Activated T-cell treated with anti-CD3 and anti-CD28 coated beads for 1 hour (primary cell): ENCODE measurements at regions not wholly inside any gene's neighbourhood (a gene's known extent, or its start where the extent isn't known, plus 50 kb on each side); places are given as distances from the start of the nearest gene placed in this dataset.

Experiments
- DNase-seq: peaks from one replicate; pipeline ENCODE4 v3.0.0-alpha.2; 2020; ENCODE audit warnings: low read depth

DNA sequence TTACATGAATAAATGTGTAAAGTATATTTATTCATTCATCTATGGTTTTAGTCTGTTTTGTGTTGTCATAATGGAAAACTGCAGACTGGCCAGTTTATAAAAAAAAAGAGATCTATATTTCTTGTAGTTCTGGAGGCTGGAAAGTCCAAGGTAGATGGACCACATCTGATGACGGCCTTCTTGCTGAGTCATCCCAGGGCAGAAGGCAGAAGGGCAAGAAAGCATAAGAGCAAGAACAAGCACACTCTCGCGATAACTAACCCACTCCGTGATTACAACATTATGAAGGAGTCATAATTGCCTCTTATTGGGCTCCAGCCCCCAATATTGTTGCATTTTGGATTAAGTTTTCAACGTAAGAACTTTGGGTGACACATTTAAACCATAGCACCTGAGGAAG is 180.4 kb upstream of the DAB2 start:
- DNase-seq, result no peak

DNA sequence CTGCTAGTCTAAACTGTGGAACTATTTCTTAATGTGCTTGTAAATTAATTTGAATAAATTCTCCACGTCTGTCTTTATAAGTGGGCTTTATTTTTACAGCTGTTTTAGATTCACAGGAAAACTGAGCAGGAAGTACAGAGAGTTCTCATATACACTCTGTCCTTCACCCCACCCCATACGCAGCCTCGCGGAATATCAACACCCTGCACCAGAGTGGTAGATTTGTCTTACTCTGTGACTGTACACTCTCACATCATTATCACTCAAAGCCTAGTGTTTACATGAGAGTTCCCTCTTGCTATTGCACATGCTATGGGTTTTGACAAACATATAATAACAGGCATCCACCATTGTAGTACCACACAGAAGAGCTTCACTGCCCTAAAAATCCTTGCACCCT is 179.7 kb upstream of the DAB2 start:
- no peak for DNase-seq

DNA sequence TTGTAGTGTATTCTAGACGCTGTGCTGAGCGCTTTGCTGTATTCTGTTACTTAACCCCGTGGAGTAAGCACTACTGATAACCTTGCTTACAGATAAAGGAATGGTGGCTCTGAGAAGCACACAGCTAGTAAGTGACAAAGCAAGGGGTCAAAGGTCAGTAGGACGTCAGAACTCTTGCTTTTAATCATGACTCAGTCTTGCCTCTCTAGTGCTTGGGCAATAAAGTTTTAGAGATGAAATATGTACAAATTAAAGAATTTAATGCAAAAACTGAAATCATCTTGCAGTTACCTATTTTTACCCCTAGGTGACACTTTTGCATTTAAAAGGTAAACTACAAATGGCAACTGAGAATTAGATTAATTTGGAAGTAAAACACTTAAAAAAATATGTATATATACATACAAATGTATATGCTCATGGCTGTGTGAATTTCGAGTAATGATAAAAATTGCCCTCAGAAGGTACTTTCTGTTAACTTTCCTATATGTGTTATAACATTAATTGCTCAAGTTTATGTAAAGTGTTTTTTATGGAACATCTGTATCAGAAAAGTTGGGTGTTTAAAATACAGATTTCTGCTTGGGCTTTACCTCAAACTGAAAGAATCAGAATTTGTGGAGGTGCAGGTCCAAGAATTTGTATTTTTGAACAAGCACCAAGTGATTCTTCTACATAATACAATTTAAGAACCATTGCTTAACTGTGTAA is 175.1 kb upstream of the DAB2 start:
- DNase-seq, result no peak

DNA sequence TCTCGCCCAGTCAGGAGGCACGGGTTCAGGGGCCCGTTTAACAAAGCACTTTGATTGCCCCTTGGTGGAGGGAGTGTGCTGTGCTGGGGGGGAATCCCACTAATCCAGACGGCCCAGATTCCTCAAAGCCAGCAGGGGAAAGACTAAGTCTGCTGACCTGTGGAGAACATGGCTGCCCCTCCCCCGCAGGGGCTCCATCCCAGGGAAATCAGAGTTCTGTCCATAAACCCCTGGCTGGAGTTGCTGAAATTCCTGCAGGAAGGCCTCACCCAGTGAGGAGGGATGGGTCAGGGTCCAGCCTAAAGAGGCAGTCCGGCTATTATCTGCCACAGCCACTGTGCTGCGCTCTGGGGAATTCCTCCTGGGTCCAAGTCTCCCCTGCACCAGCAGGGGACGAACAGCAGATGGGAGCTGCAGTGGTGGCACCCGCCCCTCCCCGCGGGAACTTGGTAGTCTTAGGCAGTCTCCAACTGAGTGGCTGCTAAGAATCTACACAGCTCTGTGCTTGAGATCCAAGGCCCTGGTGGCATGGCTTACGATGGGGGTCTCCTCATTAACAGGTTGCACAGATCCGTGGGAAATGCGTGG is 174.0 kb upstream of the DAB2 start:
- DNase-seq, result no peak

DNA sequence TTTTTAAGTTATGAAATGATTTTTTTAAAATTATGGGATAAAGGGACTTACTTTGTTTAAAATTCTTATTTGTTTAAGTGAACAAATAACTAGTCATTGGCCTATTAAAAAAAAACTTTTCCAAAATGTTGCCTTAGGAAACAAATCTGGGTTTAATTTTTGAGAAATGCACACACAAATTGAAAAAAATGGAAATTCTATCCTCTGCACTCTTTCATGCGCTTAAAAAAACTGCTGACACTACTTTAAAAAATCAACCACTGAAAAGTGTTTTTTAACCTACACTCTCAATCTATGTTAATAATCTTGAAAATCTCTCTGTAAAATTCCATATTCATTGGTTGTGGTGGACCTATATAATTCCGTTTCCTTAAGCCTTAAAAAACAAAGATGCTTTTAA is 163.4 kb upstream of the DAB2 start:
- no peak for DNase-seq

DNA sequence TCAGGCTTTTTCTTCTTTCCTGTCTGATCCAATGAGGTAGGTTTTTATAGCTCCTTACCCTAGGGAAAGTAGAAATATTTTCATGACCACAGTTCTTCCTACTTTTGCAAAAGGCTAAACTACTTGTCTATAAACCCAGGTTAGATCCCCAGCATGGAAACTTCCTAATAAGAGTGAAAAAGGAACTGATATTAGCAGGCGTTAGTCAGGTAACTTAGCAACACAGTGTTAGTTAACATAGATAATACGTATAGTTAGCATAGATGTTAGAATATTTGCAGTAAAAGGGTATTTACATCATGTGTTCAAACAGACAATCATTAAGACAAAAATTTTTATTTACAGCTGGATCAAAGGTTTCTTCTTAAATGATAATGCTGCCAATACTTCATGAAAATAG is 162.9 kb upstream of the DAB2 start:
- DNase-seq, result no peak

DNA sequence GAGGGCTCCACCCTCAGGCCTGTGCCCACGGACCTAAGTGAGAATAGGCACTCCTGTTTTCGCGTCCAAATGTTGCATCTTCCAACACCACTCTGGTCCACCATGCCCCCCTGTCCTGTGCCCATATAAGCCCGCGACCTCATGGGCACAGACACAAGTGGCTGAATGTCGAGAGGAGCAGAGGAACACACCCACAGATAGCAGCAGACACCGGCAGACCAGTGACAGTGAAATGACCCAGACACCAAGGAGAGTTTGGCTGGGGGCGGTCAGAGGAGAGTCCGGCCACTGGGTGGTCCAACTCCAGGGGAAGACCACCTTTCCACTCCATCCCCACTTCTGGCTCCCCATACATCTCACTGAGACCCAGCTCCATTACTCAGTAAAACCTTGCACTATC is 161.4 kb upstream of the DAB2 start:
- DNase-seq, result no peak

DNA sequence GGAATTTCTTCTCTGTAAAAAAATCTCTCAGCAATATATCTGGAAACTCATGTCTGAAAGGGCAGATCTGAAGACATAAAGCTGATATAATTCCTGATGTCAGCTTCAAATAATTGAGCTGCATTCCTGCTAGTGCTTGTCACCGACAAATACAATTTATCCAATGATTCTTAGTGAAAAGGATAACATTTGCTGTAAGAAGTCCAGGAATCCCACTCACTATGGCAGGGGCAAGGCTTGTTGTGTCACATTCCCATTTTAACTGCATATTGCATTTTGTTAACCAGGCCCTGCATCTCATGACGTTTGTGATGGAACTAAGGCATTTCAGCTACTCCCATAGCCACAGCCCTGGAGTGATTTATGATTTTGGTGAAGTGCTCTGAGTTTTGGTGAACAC is 160.1 kb upstream of the DAB2 start:
- DNase-seq, result no peak

DNA sequence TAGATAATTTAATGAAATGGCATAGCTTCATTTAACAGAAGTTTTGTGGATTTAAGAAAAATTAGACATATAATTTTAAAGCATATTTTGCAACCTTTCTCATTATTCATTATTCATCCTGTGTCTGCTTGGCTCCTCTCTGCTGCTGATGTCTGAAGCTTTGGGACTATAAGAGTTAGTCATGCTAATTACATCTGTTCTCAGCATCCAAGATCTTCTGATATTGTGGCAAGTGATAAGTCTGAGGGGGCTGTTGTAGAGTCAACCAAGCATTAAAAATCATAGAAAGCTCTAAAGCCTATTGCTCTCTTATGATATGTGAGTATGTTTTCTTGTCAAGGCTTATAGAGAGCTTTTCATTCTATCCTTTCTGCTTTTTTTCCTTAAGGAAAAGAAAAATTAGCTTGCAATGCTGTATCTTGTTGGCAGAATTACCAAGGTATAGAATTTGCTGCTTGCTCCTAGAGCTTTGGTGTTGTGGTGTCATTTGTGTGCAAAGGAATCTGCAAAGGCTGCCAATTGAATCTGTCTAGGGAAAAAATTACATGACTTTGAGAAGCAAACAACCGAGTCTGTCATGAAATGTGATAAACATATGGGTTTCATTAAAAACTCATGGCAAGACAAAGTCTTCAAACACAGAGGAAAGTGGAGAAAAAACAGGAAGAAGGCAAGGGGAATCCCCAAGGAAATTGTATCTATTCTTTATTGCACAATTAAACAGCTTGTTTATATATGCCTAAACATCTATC is 156.1 kb upstream of the DAB2 start:
- DNase-seq, result no peak

DNA sequence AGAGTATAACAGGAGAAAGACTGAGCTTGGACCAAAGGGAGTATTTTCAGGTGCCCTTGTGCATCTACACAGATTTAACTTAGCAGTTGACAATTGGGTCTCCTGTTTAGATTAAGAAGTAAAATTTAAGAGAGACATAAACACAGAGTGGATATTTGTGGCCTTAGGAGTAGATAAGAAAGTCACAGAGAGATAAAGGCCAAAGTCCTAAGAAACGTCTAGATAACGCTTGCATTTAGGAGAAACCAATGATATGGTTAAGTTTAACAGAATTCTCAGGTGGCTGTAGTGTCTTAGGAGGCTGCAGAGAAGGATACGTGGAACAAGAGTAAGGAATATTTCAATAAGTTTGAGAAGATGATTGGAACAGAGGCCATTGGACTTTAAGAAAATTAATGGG is 155.0 kb upstream of the DAB2 start:
- DNase-seq, result no peak

DNA sequence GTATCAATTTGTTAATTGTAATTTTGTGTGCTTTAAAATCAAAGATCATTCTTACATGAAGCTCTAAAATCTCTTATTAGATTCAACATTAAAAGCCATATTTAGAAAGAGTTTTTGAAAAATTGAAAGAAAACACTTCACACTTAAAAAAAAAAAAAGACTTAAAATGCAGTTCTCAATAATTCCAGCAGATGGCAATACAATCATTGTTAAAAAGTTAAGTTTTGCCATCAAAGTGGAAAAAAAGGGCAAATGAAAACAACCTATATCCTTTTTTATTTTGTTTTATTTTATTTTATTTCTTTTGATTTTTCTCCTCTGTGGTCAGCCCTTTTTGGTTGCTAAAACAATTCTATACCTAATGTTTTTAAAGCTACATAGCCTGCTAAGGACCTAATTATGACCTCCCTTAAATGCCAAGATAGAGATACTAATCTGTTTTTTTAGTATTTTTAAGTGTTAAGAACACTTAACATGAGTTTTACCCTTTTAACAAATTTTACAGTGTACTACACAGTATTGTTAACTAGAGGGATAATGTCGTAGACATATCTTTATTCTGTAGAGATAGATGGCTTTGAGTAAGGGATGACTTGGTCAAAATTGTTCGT is 154.2 kb upstream of the DAB2 start:
- no peak for DNase-seq

DNA sequence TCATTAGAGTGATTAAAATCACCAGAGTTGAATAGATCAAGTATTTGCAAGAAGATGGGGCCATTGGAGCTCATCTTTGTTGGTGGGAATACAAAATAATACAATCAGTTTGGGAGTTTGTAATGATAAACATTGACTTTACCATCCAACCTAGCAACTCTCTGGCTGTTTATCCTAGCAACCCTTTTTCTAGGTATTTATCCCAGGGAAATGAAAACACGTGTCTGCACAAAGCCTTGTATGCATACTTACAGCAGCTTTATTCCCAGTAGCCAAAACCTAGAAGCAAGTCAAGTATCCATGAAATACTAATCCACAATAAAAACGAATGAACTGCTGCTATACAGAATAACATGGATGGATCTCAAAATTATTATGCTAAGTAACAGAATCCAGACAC is 152.7 kb upstream of the DAB2 start:
- DNase-seq, result no peak

DNA sequence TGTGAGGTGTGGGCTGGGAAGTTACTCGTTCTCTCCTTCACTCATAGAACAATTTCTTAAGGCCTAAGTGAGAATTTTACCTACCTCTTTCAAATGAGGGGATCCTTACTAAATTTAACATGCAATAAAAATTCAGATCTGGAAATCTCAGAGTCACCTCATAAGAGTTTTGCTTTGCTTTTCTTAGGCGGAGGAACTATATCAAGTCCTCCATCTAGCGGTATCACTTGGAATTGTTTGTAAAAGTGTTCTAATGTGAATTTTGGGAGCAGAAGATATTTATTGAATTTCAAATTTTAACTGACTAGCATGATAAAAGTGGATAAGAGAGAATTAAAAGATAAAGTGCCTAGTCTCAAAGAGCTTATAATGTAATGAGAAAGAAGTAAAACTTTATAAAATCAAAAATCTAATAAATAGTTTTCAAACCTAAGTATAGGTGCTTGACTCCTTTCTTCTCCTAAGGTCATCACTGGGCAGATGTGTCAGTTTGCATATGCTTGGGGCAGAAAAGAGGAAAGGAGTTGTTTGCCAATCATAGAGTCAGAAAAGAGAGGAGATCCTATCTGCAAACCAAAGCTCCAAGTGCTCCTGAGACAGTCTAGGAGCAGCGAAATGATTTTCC is 145.7 kb upstream of the DAB2 start:
- DNase-seq, result no peak

DNA sequence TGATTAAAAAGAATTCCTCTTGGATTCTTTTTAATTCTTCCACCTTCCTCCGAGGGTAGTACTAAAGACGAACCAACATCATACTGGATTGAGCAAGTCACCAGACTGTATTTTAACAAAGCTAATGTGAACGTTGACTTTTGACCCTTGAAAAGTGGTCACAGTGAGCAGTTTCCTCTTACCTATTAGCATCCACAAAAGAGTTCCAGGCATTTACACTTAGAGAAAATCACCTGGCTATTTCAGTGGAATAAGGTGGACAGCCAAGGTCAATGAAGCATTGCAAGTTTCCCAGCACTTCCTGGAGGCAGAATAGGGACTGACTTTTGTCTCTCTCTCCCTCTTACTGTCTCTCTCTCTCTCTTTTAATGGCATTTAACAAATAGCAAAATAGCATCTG is 145.1 kb upstream of the DAB2 start:
- no peak for DNase-seq

DNA sequence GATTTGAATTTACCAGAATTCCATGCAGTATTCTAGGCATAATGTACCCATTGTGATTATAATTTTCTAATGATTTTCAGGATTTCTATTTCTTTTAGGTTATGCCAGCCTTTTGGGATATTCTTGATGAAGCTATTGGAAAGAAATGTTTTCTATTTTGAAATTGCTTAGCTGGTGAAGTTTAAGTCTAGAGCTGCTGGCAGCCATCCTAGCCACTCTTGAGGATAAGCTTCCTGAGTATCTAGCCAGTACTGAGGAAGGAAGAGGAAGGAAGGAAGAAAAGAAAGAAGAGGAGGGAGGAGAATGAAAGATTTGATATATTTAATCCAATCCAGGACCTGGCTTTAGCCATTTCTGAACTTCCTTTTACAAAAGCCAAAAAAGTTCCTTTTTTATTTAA is 142.1 kb upstream of the DAB2 start:
- DNase-seq, result no peak

DNA sequence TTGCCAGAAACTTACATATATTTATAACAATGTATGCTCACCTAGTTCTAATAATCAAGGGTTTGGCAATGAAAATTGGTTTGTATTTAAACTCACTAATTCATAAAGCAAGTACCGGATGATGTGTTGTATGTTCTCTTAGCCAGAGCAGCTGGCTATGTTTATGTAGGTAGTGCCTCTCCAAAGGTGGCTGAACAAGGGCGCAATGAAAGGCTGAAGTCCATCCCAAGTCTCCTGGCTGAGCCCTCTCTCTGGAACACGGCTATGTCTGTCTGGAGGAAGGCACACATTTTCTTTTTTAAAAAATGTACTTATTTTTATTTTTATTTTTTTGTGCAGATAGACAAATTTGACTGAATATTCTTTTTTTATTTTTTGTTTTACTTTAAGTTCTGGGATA is 141.2 kb upstream of the DAB2 start:
- DNase-seq, result no peak

DNA sequence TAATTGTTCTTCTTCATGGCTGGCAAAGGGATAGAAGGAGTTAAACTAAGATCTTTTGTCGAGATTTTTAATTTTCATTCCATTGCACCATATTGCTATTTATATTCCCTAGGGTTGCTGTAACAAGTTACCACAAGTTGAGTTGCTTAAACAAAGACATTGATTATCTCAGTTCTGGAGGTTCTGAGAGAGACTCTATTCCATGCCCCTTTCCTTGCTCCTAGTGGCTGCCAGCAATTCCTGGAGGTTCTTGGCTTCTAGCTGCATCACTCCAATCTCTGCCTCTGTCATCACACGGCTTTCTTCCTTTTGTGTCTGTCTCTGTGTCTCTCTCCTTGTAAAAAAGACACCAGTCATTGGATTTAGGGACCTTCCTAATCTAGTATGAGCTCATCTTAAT is 136.6 kb upstream of the DAB2 start:
- no peak for DNase-seq

DNA sequence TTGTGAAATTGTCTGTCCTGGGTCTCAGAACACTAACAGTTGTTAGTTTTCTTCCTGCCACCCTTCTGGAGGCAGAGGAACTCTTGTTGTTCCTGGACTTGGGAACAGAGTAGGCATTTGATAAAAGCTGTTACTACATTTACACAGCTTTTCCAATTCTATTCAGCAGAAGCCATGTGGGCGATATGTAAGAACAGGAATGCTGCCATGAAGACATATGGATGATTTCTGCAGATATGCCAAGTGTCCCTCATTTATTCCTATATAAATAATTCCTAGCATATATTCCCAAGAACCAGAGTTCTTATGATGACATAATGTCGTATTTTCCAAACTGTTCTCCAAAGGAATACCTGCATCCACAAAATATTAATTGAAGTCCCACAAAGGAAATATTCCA is 135.9 kb upstream of the DAB2 start:
- DNase-seq, result no peak

DNA sequence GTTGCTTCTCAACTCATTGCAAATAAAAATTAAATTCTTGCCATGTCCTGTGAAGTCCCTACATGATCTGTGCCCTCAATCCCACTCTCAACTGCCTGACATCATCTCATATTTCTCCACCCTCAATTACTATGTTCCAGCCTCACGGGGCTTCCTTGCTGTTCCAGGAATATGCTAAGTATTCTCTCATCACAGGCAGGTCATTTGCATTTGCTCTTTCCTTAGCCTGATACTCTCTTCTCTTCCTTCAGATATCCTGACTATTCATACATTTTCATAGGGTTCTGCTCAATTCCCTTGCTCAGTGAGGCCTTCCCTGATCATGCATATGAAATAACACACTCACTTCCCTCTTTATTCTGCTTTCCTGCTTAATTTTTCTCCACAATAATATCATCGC is 135.1 kb upstream of the DAB2 start:
- DNase-seq, result no peak

DNA sequence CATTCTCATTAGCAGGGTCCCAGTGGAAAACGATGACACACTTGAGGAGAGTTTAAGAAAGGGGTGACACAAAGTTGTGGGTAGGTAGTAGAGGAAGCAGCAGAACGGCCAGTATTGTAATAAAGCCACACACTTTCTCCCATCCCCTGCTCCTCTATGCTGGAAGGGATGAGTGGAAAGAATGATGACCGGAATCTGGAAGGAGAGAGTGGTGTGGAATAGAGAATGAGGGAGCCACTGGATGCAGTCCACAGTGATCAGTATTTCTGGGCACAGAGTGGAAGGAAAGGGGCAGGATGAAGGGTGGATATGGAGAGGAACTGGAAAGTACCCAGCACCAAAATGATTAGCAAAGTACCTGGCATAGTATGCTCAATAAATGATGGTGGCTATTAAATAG is 133.8 kb upstream of the DAB2 start:
- DNase-seq, result no peak

DNA sequence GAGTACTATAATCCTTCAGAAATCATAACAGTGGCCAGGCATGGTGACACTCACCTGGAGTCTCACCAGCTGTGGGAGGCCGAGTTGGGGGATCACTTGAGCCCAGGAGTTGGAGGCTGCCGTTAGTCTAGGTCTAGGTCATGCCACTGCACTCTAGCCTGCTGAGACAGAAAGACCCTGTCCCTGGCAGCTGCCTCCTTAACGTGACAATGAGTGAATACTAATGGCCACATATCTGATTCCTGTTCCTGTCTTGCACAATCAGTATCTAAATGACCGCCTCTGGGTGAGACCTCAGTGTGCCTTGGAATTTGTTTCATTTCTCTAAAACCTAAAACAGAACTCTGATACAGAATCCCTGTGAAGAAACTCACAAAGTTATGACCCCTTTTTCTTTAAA is 131.0 kb upstream of the DAB2 start:
- DNase-seq, result no peak

DNA sequence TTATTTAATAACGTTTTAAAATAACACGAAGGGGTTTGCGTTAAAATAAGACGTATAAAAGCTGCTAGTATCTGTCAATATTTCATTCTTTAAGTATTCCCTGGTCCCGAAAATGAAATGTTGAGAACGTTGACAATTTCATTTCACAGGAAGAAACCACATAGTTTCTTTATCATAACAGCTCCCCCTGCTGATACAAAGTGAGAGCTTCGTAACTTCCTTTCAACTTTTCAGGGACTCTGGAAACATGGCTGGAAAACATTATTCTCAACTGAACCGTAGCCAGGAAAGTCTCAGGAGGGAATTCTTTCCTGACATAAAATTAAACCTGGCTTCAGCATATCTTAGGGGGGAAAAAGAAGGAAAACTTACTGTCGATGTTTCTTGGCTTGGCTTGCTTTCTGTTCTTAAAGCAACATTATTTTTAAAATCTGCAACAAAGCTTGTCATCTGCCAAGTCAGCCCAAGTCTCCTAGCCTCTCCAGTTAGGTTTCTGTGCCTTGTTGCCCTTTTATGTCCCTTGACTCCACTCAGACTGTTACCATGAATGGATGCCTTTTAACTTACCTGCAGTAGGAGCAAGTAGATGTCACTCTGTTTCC is 122.9 kb upstream of the DAB2 start:
- DNase-seq, result no peak
